K562 (cell line): ENCODE measurements at regions not wholly inside any gene's neighbourhood (a gene's known extent, or its start where the extent isn't known, plus 50 kb on each side); places are given as distances from the start of the nearest gene placed in this dataset.

Source experiments
- ATF2 ChIP-seq: sonication (generic); formaldehyde crosslinking; IDR thresholded peaks from 2 replicates; pipeline ENCODE4 v1.8.1; 2022; ENCODE audit warnings: missing genetic modification reagents
- CHCHD3 ChIP-seq: fragments of 250-450 bp; sonication (Bioruptor Pico); IDR thresholded peaks from 2 replicates; pipeline ENCODE4 v2.1.2; 2022; ENCODE audit warnings: mild to moderate bottlenecking
- ELF4 ChIP-seq: fragments of 450-650 bp; formaldehyde crosslinking; IDR thresholded peaks from 2 replicates; pipeline ENCODE4 v1.4.0; 2022; ENCODE audit warnings: missing genetic modification characterization
- FOXA3 ChIP-seq, 2 experiments: fragments of 450-650 bp in 1 of 2; sonication (generic) in 1 of 2; formaldehyde crosslinking; IDR thresholded peaks in 1 of 2; conservative IDR thresholded peaks in 1 of 2; 2 replicates each; pipeline versions ENCODE4 v1.4.0 to v1.8.0; 2020 to 2022; ENCODE audit warnings: mild to moderate bottlenecking in 2 of 2, missing genetic modification reagents in 1 of 2
- MBD2 ChIP-seq: sonication (generic); IDR thresholded peaks from 2 replicates; pipeline ENCODE4 v1.6.1; 2016; ENCODE audit warnings: low read depth, borderline replicate concordance
- MCM7 ChIP-seq, 2 experiments: fragments of 450-650 bp; IDR thresholded peaks; 2 replicates each; pipeline ENCODE4 v1.6.1; 2016 to 2018
- NCOR1 ChIP-seq: fragments of 450-650 bp; IDR thresholded peaks from 2 replicates; pipeline ENCODE4 v1.6.1; 2016; ENCODE audit warnings: mild to moderate bottlenecking, moderate library complexity
- PKNOX1 ChIP-seq: fragments of 450-650 bp; IDR thresholded peaks from 2 replicates; pipeline ENCODE4 v1.6.1; 2016
- PTRF ChIP-seq: fragments of 450-650 bp; IDR thresholded peaks from 2 replicates; pipeline ENCODE4 v1.6.1; 2016; ENCODE audit warnings: mild to moderate bottlenecking, missing genetic modification characterization, missing compliant biosample characterization
- RBM17 ChIP-seq: fragments of 200-400 bp; formaldehyde crosslinking; IDR thresholded peaks from 2 replicates; pipeline ENCODE4 v1.6.1; 2017; ENCODE audit warnings: low read depth, mild to moderate bottlenecking, low read length, borderline replicate concordance
- TCFL5 ChIP-seq: fragments of 250-450 bp; sonication (Bioruptor Pico); conservative IDR thresholded peaks from 2 replicates; pipeline ENCODE4 v1.6.1; 2021; ENCODE audit warnings: mild to moderate bottlenecking, moderate library complexity, matching md5 sums
- TEAD4 ChIP-seq, 2 experiments: sonication (generic) in 1 of 2; formaldehyde crosslinking in 1 of 2; IDR thresholded peaks; 2 replicates each; pipeline versions ENCODE4 v1.6.1 to v1.8.0; 2012 to 2022; ENCODE audit warnings: borderline replicate concordance in 1 of 2, inconsistent platforms in 1 of 2, low read length in 1 of 2, mild to moderate bottlenecking in 1 of 2, missing genetic modification reagents in 1 of 2
- TRIM25 ChIP-seq: fragments of 450-650 bp; IDR thresholded peaks from 2 replicates; pipeline ENCODE4 v1.7.0; 2016; ENCODE audit warnings: borderline replicate concordance
- ZNF280B ChIP-seq: fragments of 250-450 bp; sonication (Bioruptor Pico); IDR thresholded peaks from 2 replicates; pipeline ENCODE4 v1.5.1; 2021; ENCODE audit warnings: mild to moderate bottlenecking
- ZNF3 ChIP-seq: fragments of 250-450 bp; sonication (Bioruptor Pico); IDR thresholded peaks from 2 replicates; pipeline ENCODE4 v1.5.0; 2021; ENCODE audit warnings: mild to moderate bottlenecking, moderate library complexity
- ZNF431 ChIP-seq: sonication (generic); formaldehyde crosslinking; IDR thresholded peaks from 2 replicates; pipeline ENCODE4 v1.8.0; 2022; ENCODE audit warnings: mild to moderate bottlenecking, missing genetic modification reagents
- ZNF445 ChIP-seq: fragments of 250-450 bp; sonication (Bioruptor Pico); IDR thresholded peaks from 2 replicates; pipeline ENCODE4 v1.4.0; 2020; ENCODE audit warnings: low read depth, mild to moderate bottlenecking, moderate library complexity
- ZNF589 ChIP-seq: fragments of 200-800 bp; sonication (Bioruptor generic); IDR thresholded peaks from 2 replicates; pipeline ENCODE4 v1.6.1; 2016; ENCODE audit warnings: low read depth, missing genetic modification characterization, missing compliant biosample characterization
- TF ChIP-seq, protein P1 (sequence below): fragments of 450-650 bp; IDR thresholded peaks from 2 replicates; pipeline ENCODE4 v1.6.1; 2016; ENCODE audit warnings: low read depth, mild to moderate bottlenecking, moderate library complexity

DNA sequence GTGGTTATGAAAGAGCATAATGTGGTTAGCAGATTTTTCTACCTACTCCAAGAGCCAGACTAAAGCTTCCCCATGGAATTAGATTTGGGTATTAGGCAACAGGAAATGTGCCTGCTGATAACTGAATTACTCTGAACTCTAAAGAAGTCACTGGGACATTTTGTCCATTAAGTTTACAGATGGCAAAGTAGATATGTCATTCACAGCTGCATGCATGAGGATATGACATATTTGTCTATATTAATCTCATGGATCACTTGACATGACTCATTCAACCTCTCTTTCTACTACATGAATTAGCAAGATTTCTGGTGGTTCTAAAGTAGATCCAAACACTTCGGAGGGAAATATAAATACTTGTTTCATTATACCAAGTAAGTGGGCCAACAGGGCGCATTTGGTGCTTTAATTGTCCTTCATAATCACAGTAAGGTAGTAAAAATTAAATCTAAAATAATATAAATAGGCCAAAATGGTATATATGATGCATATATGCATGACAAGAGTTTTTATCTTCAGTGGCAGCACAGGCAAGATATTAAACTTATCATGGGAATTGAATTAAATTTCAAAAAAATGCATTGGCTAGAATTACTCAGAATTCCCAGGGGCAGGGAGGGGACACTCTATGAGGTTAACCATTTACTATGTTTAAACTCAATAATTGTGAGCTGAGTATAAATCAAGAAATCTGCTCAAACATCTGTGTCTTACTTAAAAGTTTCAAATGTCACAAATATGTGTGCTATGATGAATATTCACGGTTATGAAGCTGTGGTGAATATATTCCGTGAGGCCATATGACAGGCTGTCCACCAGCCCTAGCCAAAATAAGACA is 365.3 kb upstream of the KCNMB2 start (continued):
- TF ChIP-seq ZNF280B (CRISPR knock-in tag) (no peak), ATF2 (CRISPR knock-in tag) (no peak), TRIM25 (no peak), RBM17 (no peak), PKNOX1 (peak; percentile 89), ZNF3 (no peak), FOXA3 (CRISPR knock-in tag; conservative IDR thresholded peaks at IDR 0.05 in 1 of 2, IDR thresholded peaks at IDR 0.05 in 1 of 2) (0 out of 4 replicates have a peak, but pooled peaks of 1 of the 2 experiments have one; percentile 47), TEAD4 (IDR thresholded peaks at IDR 0.05; ENCODE audit: low read length) (peak; percentile 100), TEAD4 (CRISPR knock-in tag; IDR thresholded peaks at IDR 0.05; ENCODE audit: borderline replicate concordance) (no peak), MBD2 (peak; percentile 86), NCOR1 (peak; percentile 99), PTRF (no peak), CHCHD3 (CRISPR knock-in tag) (no peak), MCM7 (IDR thresholded peaks at IDR 0.05) (peak in 1 of 2 experiments; percentile 89; a peak in 1 of 4 replicates), ZNF445 (CRISPR knock-in tag) (peak; percentile 66; the same call in 1 of the 2 replicates), TCFL5 (CRISPR knock-in tag) (no peak), ELF4 (CRISPR knock-in tag) (peak; percentile 86; the same call in 1 of the 2 replicates), ZNF431 (no peak), ZNF589 (CRISPR knock-in tag) (peak; percentile 97)
- TF ChIP-seq, protein P1, sequence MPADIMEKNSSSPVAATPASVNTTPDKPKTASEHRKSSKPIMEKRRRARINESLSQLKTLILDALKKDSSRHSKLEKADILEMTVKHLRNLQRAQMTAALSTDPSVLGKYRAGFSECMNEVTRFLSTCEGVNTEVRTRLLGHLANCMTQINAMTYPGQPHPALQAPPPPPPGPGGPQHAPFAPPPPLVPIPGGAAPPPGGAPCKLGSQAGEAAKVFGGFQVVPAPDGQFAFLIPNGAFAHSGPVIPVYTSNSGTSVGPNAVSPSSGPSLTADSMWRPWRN: peak; percentile 93
